OCI-LY3 (cell line): ENCODE measurements at regions not wholly inside any gene's neighbourhood (a gene's known extent, or its start where the extent isn't known, plus 50 kb on each side); places are given as distances from the start of the nearest gene placed in this dataset.
"Not testable (repeated sequence)": the region's sequence is repeated elsewhere in the genome, so short reads cannot be mapped to it uniquely, and the experiment has no call there.

Experiments used
- H2AFZ ChIP-seq: fragments of 200-600, 300-600 bp; shearing (Covaris generic); 2 replicates; pipeline ENCODE4 v1.6.0; 2014; ENCODE audit warnings: antibody characterized with exemption, low read depth, low read length
- H3K27ac ChIP-seq: fragments of 200-600, 300-600 bp; sonication (generic); 2 replicates; pipeline ENCODE4 v1.5.1; 2014; ENCODE audit warnings: mild to moderate bottlenecking, low read length, moderate library complexity, mixed read lengths
- H3K27me3 ChIP-seq: fragments of 200-600, 300-600 bp; sonication (generic); 2 replicates; pipeline ENCODE4 v1.6.1; 2014; ENCODE audit warnings: low read depth, low read length, mixed read lengths
- H3K36me3 ChIP-seq: fragments of 200-600, 300-600 bp; sonication (generic); replicated peaks from 2 replicates; pipeline ENCODE3; 2014; ENCODE audit warnings: low read depth, low read length, mixed read lengths
- H3K4me1 ChIP-seq: fragments of 300-600, 200-600 bp; sonication (generic); 2 replicates; pipeline ENCODE4 v1.6.1; 2014; ENCODE audit warnings: low read length, mixed read lengths
- H3K4me2 ChIP-seq: fragments of 200-600, 300-600 bp; sonication (generic); 2 replicates; pipeline ENCODE4 v1.6.1; 2014; ENCODE audit warnings: low read length, mixed read lengths
- H3K4me3 ChIP-seq: fragments of 300-600, 200-600 bp; sonication (generic); 2 replicates; pipeline ENCODE4 v1.5.1; 2014; ENCODE audit warnings: antibody characterized with exemption, mild to moderate bottlenecking, low read length, moderate library complexity
- H3K79me2 ChIP-seq: fragments of 300-600, 200-600 bp; shearing (Covaris generic); 2 replicates; pipeline ENCODE4 v1.6.1; 2014; ENCODE audit warnings: mild to moderate bottlenecking, low read length, mixed read lengths
- H3K9ac ChIP-seq: fragments of 300-600, 200-600 bp; shearing (Covaris generic); 2 replicates; pipeline ENCODE4 v1.6.0; 2014; ENCODE audit warnings: mild to moderate bottlenecking, low read length, moderate library complexity
- H3K9me3 ChIP-seq: fragments of 200-600, 300-600 bp; shearing (Covaris generic); 2 replicates; pipeline ENCODE4 v1.6.1; 2014; ENCODE audit warnings: low read length, mixed read lengths; ENCODE audit not compliant: insufficient read depth
- H4K20me1 ChIP-seq: fragments of 200-600, 300-600 bp; sonication (generic); 2 replicates; pipeline ENCODE4 v1.6.1; 2016; ENCODE audit warnings: low read length, mixed read lengths; ENCODE audit not compliant: insufficient read depth
- CTCF ChIP-seq: fragments of 200-600, 300-600 bp; sonication (generic); IDR thresholded peaks from 2 replicates; pipeline ENCODE4 v1.5.1; 2014; ENCODE audit warnings: antibody characterized with exemption, low read length, low read depth
- EZH2phosphoT487 ChIP-seq: fragments of 200-600 bp; shearing (Covaris generic); IDR thresholded peaks from 2 replicates; pipeline ENCODE4 v1.6.1; 2018; ENCODE audit warnings: antibody characterized with exemption, mixed run types, low read depth

GRCh38 chr6:43883847-43884651 is 114.0 kb downstream of the VEGFA start:
- H4K20me1 ChIP-seq, result no peaks in the 10 kb centered on the region
- peak overlapping the region; percentile 60 for H3K4me2 ChIP-seq
- H3K27me3 ChIP-seq, result no peaks in the 10 kb centered on the region
- H3K36me3 ChIP-seq, result no peaks in the 10 kb centered on the region
- no peak for TF ChIP-seq CTCF
- no peak for TF ChIP-seq EZH2phosphoT487
- peaks cover 19% of the 10 kb centered on the region for H3K4me1 ChIP-seq
- H3K79me2 ChIP-seq, result no peaks in the 10 kb centered on the region
- H3K9me3 ChIP-seq, result no peaks in the 10 kb centered on the region
- peak overlapping the region; percentile 7; the same call in 1 of the 2 replicates for H3K9ac ChIP-seq
- no peak overlapping the region; the same call in 1 of the 2 replicates for H3K4me3 ChIP-seq
- no peak overlapping the region; the same call in 1 of the 2 replicates for H2AFZ ChIP-seq
- peak overlapping the region; percentile 48 for H3K27ac ChIP-seq

- H3K27me3 ChIP-seq, H3K9me3 ChIP-seq, H3K36me3 ChIP-seq, H3K4me3 ChIP-seq, H2AFZ ChIP-seq, H3K9ac ChIP-seq, H3K79me2 ChIP-seq, H3K27ac ChIP-seq, H3K4me2 ChIP-seq, H4K20me1 ChIP-seq: not testable (repeated sequence)
- H3K4me1 ChIP-seq, result peaks cover 19% of the 10 kb centered on the region
These were observed 112.9 kb downstream of the VEGFA start for GRCh38 chr6:43882690-43883448.

- Histone ChIP-seq H3K27ac (no peak overlapping the region), H3K4me3 (no peak overlapping the region), H3K9ac (no peak overlapping the region), H4K20me1 (no peaks in the 10 kb centered on the region), H2AFZ (no peak overlapping the region), H3K4me1 (peaks cover 19% of the 10 kb centered on the region), H3K4me2 (no peak overlapping the region), H3K27me3 (no peaks in the 10 kb centered on the region), H3K79me2 (no peaks in the 10 kb centered on the region), H3K36me3 (no peaks in the 10 kb centered on the region), H3K9me3 (no peaks in the 10 kb centered on the region)
- no peak for TF ChIP-seq EZH2phosphoT487
- no peak for TF ChIP-seq CTCF
These were observed 110.5 kb downstream of the VEGFA start for GRCh38 chr6:43880236-43881137.

- Histone ChIP-seq H3K9ac (no peak overlapping the region), H4K20me1 (no peaks in the 10 kb centered on the region), H3K9me3 (no peaks in the 10 kb centered on the region), H3K4me2 (no peak overlapping the region), H3K36me3 (no peaks in the 10 kb centered on the region), H3K27me3 (no peaks in the 10 kb centered on the region), H2AFZ (no peak overlapping the region), H3K4me3 (no peak overlapping the region), H3K4me1 (peaks cover 15% of the 10 kb centered on the region), H3K27ac (no peak overlapping the region), H3K79me2 (no peaks in the 10 kb centered on the region)
- no peak for TF ChIP-seq CTCF
- TF ChIP-seq EZH2phosphoT487, result no peak
These were observed 109.7 kb downstream of the VEGFA start for GRCh38 chr6:43879722-43880121.
